Frontal cortex (tissue), 3 donors: ENCODE measurements at regions not wholly inside any gene's neighbourhood (a gene's known extent, or its start where the extent isn't known, plus 50 kb on each side); places are given as distances from the start of the nearest gene placed in this dataset.

Experiments
- DNase-seq, 2 donors: peaks; one replicate each; pipeline ENCODE4 v3.0.0; 2012; ENCODE audit warnings: low spot score in 2 of 2
- FAIRE-seq: peaks from 2 replicates; lab custom pipeline; 2012; peaks lifted over from hg19 to GRCh38; lab: Jason Lieb, UNC
- donor health status: control.
- donor health status: control.
- donor health status: control.

GRCh38 chr4:24664956-24665355 lies 80.6 kb upstream of the DHX15 start:
- FAIRE-seq (peak; percentile 78), DNase-seq (no peak)

GRCh38 chr4:24666316-24666715 lies 82.0 kb upstream of the DHX15 start:
- DNase-seq: no peak
- FAIRE-seq: no peak

- DNase-seq: no peak
- peak; percentile 81 for FAIRE-seq
Observed at GRCh38 chr4:24666816-24667477, 82.6 kb upstream of the DHX15 start.

- FAIRE-seq: no peak
Observed at GRCh38 chr4:24668956-24669355, 84.6 kb upstream of the DHX15 start.

GRCh38 chr4:24669751-24670150 lies 85.4 kb upstream of the DHX15 start:
- FAIRE-seq: no peak
- DNase-seq: no peak

More at GRCh38 chr4:24668956-24669355, 84.6 kb upstream of the DHX15 start:
- no peak for DNase-seq

GRCh38 chr4:24671849-24672248 lies 87.5 kb upstream of the DHX15 start:
- FAIRE-seq (no peak), DNase-seq (no peak)

GRCh38 chr4:24672880-24673279 lies 88.5 kb upstream of the DHX15 start:
- DNase-seq: no peak
- FAIRE-seq: no peak

GRCh38 chr4:24674279-24674678 lies 89.9 kb upstream of the DHX15 start:
- no peak for FAIRE-seq
- no peak for DNase-seq

GRCh38 chr4:24675721-24676389 lies 91.5 kb upstream of the DHX15 start:
- no peak for FAIRE-seq
- no peak for DNase-seq

GRCh38 chr4:24677909-24678308 lies 93.6 kb upstream of the DHX15 start:
- DNase-seq: no peak
- no peak for FAIRE-seq

GRCh38 chr4:24680746-24681448 lies 96.5 kb upstream of the DHX15 start:
- FAIRE-seq (no peak), DNase-seq (no peak)

GRCh38 chr4:24683116-24683515 lies 98.8 kb upstream of the DHX15 start:
- DNase-seq (no peak), FAIRE-seq (no peak)

- no peak for DNase-seq
- FAIRE-seq: no peak
Observed at GRCh38 chr4:24686866-24687692, 102.7 kb upstream of the DHX15 start.

- no peak for FAIRE-seq
- no peak for DNase-seq
Observed at GRCh38 chr4:24688453-24688852, 104.1 kb upstream of the DHX15 start.

- DNase-seq (no peak), FAIRE-seq (no peak)
Observed at GRCh38 chr4:24689212-24689611, 104.9 kb upstream of the DHX15 start.

- FAIRE-seq: no peak
- no peak for DNase-seq
Observed at GRCh38 chr4:24690436-24690835, 104.9 kb upstream of the SOD3 start.

GRCh38 chr4:24693636-24694035 lies 101.7 kb upstream of the SOD3 start:
- DNase-seq (no peak), FAIRE-seq (no peak)

- FAIRE-seq (no peak), DNase-seq (no peak)
Observed at GRCh38 chr4:24700118-24700517, 95.3 kb upstream of the SOD3 start.

GRCh38 chr4:24701683-24702082 lies 93.7 kb upstream of the SOD3 start:
- no peak for DNase-seq
- FAIRE-seq: peak; percentile 8

GRCh38 chr4:24702281-24702680 lies 93.1 kb upstream of the SOD3 start:
- no peak for DNase-seq
- FAIRE-seq: no peak
